A673 (cell line): ENCODE measurements at regions not wholly inside any gene's neighbourhood (a gene's known extent, or its start where the extent isn't known, plus 50 kb on each side); places are given as distances from the start of the nearest gene placed in this dataset.

Experiments
- BruUV-seq: library from RNA; stranded (reverse); fragments of 400-500 nt; replicated peaks from 2 replicates; lab custom pipeline; 2021; lab: Mats Ljungman, UMichigan
- CTCF ChIA-PET: fragments of 300-600 bp; sonication (Branson Sonifier 250); formaldehyde crosslinking; loops from one replicate; lab custom pipeline; 2022; ENCODE audit warnings: antibody characterized with exemption; lab: Charles Lee
- POLR2A ChIA-PET: fragments of 300-600 bp; sonication (Branson Sonifier 250); formaldehyde crosslinking; loops from one replicate; lab custom pipeline; 2022; ENCODE audit warnings: antibody characterized with exemption; ENCODE audit not compliant: low non-redundant PET; lab: Charles Lee
- DNase-seq: peaks from one replicate; pipeline ENCODE4 v3.0.0-alpha.2; 2015; ENCODE audit warnings: low spot score
- H3K27ac ChIP-seq: fragments of 200-600 bp; sonication (generic); 2 replicates; pipeline ENCODE4 v1.5.1; 2016; ENCODE audit warnings: mixed run types, low read depth, mild to moderate bottlenecking, mixed read lengths, antibody characterized with exemption, low read length; ENCODE audit not compliant: poor library complexity, severe bottlenecking
- H3K27me3 ChIP-seq: fragments of 200-600 bp; sonication (generic); replicated peaks from 2 replicates; pipeline ENCODE4 v1.6.1; 2017; ENCODE audit warnings: mixed run types, low read depth, mild to moderate bottlenecking, mixed read lengths, antibody characterized with exemption, low read length; ENCODE audit not compliant: insufficient read depth, poor library complexity
- H3K36me3 ChIP-seq: fragments of 200-600 bp; sonication (generic); 2 replicates; pipeline ENCODE4 v1.6.1; 2016; ENCODE audit warnings: mixed run types, mild to moderate bottlenecking, mixed read lengths, antibody characterized with exemption, low read length; ENCODE audit not compliant: insufficient read depth, poor library complexity, severe bottlenecking
- H3K4me1 ChIP-seq: fragments of 200-600 bp; sonication (generic); 2 replicates; pipeline ENCODE4 v1.6.1; 2017; ENCODE audit warnings: mixed run types, mild to moderate bottlenecking, mixed read lengths, antibody characterized with exemption, low read length; ENCODE audit not compliant: insufficient read depth, poor library complexity, severe bottlenecking
- H3K4me3 ChIP-seq: fragments of 200-600 bp; sonication (generic); 2 replicates; pipeline ENCODE4 v1.5.1; 2016; ENCODE audit warnings: low read depth, mixed run types, mild to moderate bottlenecking, mixed read lengths, low read length; ENCODE audit not compliant: poor library complexity, severe bottlenecking
- H3K9me3 ChIP-seq: fragments of 200-600 bp; sonication (generic); 2 replicates; pipeline ENCODE4 v1.6.1; 2016; ENCODE audit warnings: mixed run types, low read depth, mild to moderate bottlenecking, mixed read lengths, antibody characterized with exemption, low read length; ENCODE audit not compliant: poor library complexity, severe bottlenecking
- EZH2 ChIP-seq: fragments of 200-600 bp; sonication (generic); IDR thresholded peaks from 2 replicates; pipeline ENCODE4 v1.6.1; 2017; ENCODE audit warnings: borderline replicate concordance, low read depth, mild to moderate bottlenecking, mixed read lengths, antibody characterized with exemption, low read length; ENCODE audit not compliant: poor library complexity, severe bottlenecking
- intact Hi-C: fragments of 100-400 bp; cut with micrococcal nuclease; formaldehyde crosslinking; loops from one replicate; pipeline ENCODE4 v1.10.0; 2022; ENCODE audit not compliant: unreplicated experiment
- TF ChIP-seq, protein P1 (sequence below): fragments of 300-800, 200-600 bp; sonication (generic); conservative IDR thresholded peaks from 2 replicates; pipeline ENCODE4 v1.5.1; 2017; ENCODE audit warnings: low read depth, mild to moderate bottlenecking, antibody characterized with exemption, low read length, moderate library complexity, mixed read lengths

DNA sequence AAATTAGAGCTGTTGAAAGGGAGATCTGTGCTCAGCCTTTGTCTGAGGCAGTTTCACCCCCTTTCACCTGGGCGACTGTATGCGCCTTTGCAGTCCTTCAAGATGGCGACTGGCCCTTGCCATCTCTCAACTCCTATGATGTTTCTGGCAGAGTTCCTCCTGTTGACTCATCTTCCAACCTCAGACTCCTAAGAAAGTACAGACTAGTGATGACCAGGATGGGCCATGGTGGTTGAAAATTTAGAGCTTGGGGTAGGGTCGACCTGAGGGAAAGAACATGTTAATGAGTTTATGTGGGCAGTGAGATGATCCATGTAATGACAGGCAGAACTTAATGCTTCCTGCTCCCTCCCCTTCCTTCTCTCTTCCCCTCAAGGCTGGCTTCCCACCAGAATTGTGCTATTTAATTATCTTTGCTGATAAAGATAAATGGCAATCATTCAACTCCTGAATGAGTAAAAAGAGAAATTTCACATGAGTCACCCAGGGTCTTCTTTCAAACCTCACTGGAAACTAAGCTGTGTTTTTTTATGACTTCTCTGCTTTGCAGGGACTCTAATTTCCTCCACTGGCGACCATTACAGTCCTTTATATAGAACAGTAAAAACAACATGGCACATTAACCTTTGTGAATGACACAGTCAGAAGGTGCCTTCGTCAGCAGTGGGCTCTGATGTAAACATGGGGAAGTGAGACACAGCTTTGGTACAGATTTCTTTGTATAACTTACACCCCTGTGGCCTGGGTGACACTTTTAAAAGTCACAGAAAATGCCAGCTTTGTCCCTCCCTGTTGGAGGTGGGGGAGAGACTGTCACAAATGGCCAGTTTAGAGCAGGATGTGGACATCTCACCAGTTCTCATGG lies 103.5 kb downstream of the SCP2D1 start:
- Histone ChIP-seq H3K9me3 (no peaks in the 10 kb centered on the region), H3K27ac (no peak overlapping the region), H3K4me1 (no peaks in the 10 kb centered on the region), H3K27me3 (no peaks in the 10 kb centered on the region), H3K36me3 (no peaks in the 10 kb centered on the region), H3K4me3 (no peak overlapping the region)
- POLR2A ChIA-PET = interaction anchor here (0.7 kb wide), 1 partner anchor 502 kb away, joined by 3 read pairs; no protein-coding TSS in a partner anchor
- CTCF ChIA-PET = no interaction called here
- TF ChIP-seq EZH2 = no peak
- TF ChIP-seq, protein P1, sequence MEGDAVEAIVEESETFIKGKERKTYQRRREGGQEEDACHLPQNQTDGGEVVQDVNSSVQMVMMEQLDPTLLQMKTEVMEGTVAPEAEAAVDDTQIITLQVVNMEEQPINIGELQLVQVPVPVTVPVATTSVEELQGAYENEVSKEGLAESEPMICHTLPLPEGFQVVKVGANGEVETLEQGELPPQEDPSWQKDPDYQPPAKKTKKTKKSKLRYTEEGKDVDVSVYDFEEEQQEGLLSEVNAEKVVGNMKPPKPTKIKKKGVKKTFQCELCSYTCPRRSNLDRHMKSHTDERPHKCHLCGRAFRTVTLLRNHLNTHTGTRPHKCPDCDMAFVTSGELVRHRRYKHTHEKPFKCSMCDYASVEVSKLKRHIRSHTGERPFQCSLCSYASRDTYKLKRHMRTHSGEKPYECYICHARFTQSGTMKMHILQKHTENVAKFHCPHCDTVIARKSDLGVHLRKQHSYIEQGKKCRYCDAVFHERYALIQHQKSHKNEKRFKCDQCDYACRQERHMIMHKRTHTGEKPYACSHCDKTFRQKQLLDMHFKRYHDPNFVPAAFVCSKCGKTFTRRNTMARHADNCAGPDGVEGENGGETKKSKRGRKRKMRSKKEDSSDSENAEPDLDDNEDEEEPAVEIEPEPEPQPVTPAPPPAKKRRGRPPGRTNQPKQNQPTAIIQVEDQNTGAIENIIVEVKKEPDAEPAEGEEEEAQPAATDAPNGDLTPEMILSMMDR = no peak
- no TSS peak for BruUV-seq
- intact Hi-C loops = no loop called here
- DNase-seq = peak; percentile 49

DNA sequence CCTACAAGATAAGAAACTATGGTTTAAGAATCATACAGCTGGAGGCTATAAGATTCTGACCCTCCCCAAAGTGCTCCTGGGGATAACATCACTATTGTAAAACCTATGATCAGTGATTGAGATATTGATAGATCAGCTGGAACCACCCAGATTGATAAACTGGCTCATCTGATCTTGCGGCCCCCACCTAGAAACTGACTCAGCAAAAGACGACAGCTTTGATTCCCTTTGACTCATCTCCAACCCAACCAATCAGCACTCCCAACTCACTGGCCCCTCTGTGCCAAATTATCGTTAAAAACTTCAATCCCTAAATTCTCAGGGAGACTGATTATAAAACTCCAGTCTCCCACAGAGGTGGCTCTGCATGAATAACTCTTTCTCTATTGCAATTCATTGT lies 106.4 kb downstream of the SCP2D1 start:
- ChIA-PET CTCF (no interaction called here), POLR2A (no interaction called here)
- Histone ChIP-seq H3K36me3 (no peaks in the 10 kb centered on the region), H3K9me3 (no peaks in the 10 kb centered on the region), H3K27ac (no peak overlapping the region), H3K27me3 (no peaks in the 10 kb centered on the region), H3K4me1 (no peaks in the 10 kb centered on the region), H3K4me3 (no peak overlapping the region)
- no TSS peak for BruUV-seq
- TF ChIP-seq, protein P1 = no peak
- no peak for TF ChIP-seq EZH2
- no peak for DNase-seq
- intact Hi-C loops = no loop called here

DNA sequence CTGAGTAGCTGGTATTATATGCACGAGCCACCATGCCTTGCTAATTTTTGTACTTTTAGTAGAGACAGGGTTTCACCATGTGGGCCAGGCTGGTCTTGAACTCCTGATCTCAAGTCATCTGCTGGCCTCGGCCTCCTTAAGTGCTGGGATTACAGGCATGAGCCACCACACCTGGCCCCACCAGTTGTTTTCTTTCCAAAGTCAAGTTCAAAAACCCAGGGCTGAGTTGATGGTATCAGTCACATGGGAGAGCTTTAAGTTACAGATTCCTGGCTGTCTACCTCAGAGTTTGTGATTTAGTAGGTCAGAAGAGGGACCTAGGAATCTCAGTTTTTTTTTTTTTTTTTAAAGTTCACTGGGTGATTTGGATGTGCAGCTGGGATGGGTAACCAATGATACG lies 107.7 kb downstream of the SCP2D1 start:
- Histone ChIP-seq H3K9me3 (no peaks in the 10 kb centered on the region), H3K4me3 (no peak overlapping the region), H3K27ac (no peak overlapping the region), H3K27me3 (no peaks in the 10 kb centered on the region), H3K4me1 (no peaks in the 10 kb centered on the region), H3K36me3 (no peaks in the 10 kb centered on the region)
- no peak for DNase-seq
- no TSS peak for BruUV-seq
- POLR2A ChIA-PET = no interaction called here
- intact Hi-C loops = no loop called here
- CTCF ChIA-PET = no interaction called here
- TF ChIP-seq EZH2 = no peak
- TF ChIP-seq, protein P1 = no peak
